Activated T-helper 1 cell treated with anti-CD3 and anti-CD28 coated beads, Interleukin-12 subunit alpha, Interleukin-12 subunit beta, Interleukin-2, Interleukin-4 antibody, amounts not matched to agents 30 ng/mL and 10 ng/mL and 1 ng/mL, durations not matched to agents 14 hours and 24 hours and 36 hours (primary cell): ENCODE measurements at regions not wholly inside any gene's neighbourhood (a gene's known extent, or its start where the extent isn't known, plus 50 kb on each side); places are given as distances from the start of the nearest gene placed in this dataset.
A peak's percentile ranks its signal among the peaks of the same experiment; 100 is the strongest.

ENCODE experiments used
- DNase-seq: peaks from one replicate; pipeline ENCODE4 v3.0.0; 2021; ENCODE audit warnings: low spot score
- H3K27ac Mint-ChIP-seq: one replicate; pipeline ENCODE4 v1.8.0; 2021; ENCODE audit warnings: mild to moderate bottlenecking, mixed read lengths
- H3K27me3 Mint-ChIP-seq: one replicate; pipeline ENCODE4 v1.8.0; 2022; ENCODE audit warnings: mild to moderate bottlenecking, moderate library complexity, mixed read lengths; ENCODE audit not compliant: insufficient read depth
- H3K36me3 Mint-ChIP-seq: one replicate; pipeline ENCODE4 v1.8.0; 2021; ENCODE audit warnings: low read depth, mixed read lengths
- H3K4me1 Mint-ChIP-seq: one replicate; pipeline ENCODE4 v1.8.0; 2021; ENCODE audit warnings: low read depth, mixed read lengths
- H3K4me3 Mint-ChIP-seq: one replicate; pipeline ENCODE4 v1.8.0; 2021; ENCODE audit warnings: mild to moderate bottlenecking, moderate library complexity, mixed read lengths
- H3K9me3 Mint-ChIP-seq: one replicate; pipeline ENCODE4 v1.8.0; 2021; ENCODE audit warnings: mixed read lengths
- intact Hi-C: fragments of 100-400 bp; cut with micrococcal nuclease; formaldehyde crosslinking; loops from one replicate; pipeline ENCODE4 v1.15.1; 2024

- peaks cover 14% of the 10 kb centered on the region for H3K36me3 Mint-ChIP-seq
- H3K27me3 Mint-ChIP-seq = no peaks in the 10 kb centered on the region
- peaks cover 35% of the 10 kb centered on the region for H3K4me1 Mint-ChIP-seq
- no peak overlapping the region for H3K4me3 Mint-ChIP-seq
- no peak for DNase-seq
- H3K9me3 Mint-ChIP-seq = peaks cover 30% of the 10 kb centered on the region
- H3K27ac Mint-ChIP-seq = peak overlapping the region; percentile 35
- intact Hi-C loops = no loop called here
Observed at GRCh38 chr1:185406006-185406690, 89.1 kb upstream of the IVNS1ABP start.

- Mint-ChIP-seq H3K27me3 (no peaks in the 10 kb centered on the region), H3K4me1 (peaks cover 35% of the 10 kb centered on the region), H3K9me3 (peaks cover 35% of the 10 kb centered on the region), H3K27ac (no peak overlapping the region), H3K4me3 (peak overlapping the region; percentile 43), H3K36me3 (peaks cover 16% of the 10 kb centered on the region)
- no peak for DNase-seq
- intact Hi-C loops = no loop called here
Observed at GRCh38 chr1:185404907-185405568, 88.0 kb upstream of the IVNS1ABP start.

GRCh38 chr1:185404291-185404690 is 87.2 kb upstream of the IVNS1ABP start:
- Mint-ChIP-seq H3K4me1 (peaks cover 35% of the 10 kb centered on the region), H3K36me3 (peaks cover 16% of the 10 kb centered on the region), H3K27ac (peak overlapping the region; percentile 46), H3K9me3 (peaks cover 33% of the 10 kb centered on the region), H3K4me3 (peak overlapping the region; percentile 43), H3K27me3 (no peaks in the 10 kb centered on the region)
- DNase-seq = no peak
- intact Hi-C loops = no loop called here

- DNase-seq = no peak
- Mint-ChIP-seq H3K9me3 (peaks cover 22% of the 10 kb centered on the region), H3K4me3 (peak overlapping the region; percentile 13), H3K4me1 (peaks cover 35% of the 10 kb centered on the region), H3K36me3 (peaks cover 11% of the 10 kb centered on the region), H3K27me3 (no peaks in the 10 kb centered on the region), H3K27ac (no peak overlapping the region)
- intact Hi-C loops = no loop called here
Observed at GRCh38 chr1:185402930-185403329, 85.9 kb upstream of the IVNS1ABP start.

- intact Hi-C loops = no loop called here
- H3K36me3 Mint-ChIP-seq = peaks cover 6% of the 10 kb centered on the region
- peaks cover 31% of the 10 kb centered on the region for H3K4me1 Mint-ChIP-seq
- no peak overlapping the region for H3K4me3 Mint-ChIP-seq
- H3K27me3 Mint-ChIP-seq = peaks cover 2% of the 10 kb centered on the region
- no peak overlapping the region for H3K27ac Mint-ChIP-seq
- DNase-seq = no peak
- peaks cover 6% of the 10 kb centered on the region for H3K9me3 Mint-ChIP-seq
Observed at GRCh38 chr1:185401019-185401418, 84.0 kb upstream of the IVNS1ABP start.

GRCh38 chr1:185400052-185400451 is 83.0 kb upstream of the IVNS1ABP start:
- intact Hi-C loops = no loop called here
- no peak overlapping the region for H3K4me3 Mint-ChIP-seq
- peaks cover 2% of the 10 kb centered on the region for H3K27me3 Mint-ChIP-seq
- peaks cover 6% of the 10 kb centered on the region for H3K36me3 Mint-ChIP-seq
- H3K4me1 Mint-ChIP-seq = peaks cover 27% of the 10 kb centered on the region
- H3K9me3 Mint-ChIP-seq = peaks cover 6% of the 10 kb centered on the region
- H3K27ac Mint-ChIP-seq = no peak overlapping the region
- no peak for DNase-seq

GRCh38 chr1:185398599-185398998 is 81.6 kb upstream of the IVNS1ABP start:
- H3K4me3 Mint-ChIP-seq = no peak overlapping the region
- peaks cover 2% of the 10 kb centered on the region for H3K27me3 Mint-ChIP-seq
- H3K9me3 Mint-ChIP-seq = peaks cover 6% of the 10 kb centered on the region
- H3K36me3 Mint-ChIP-seq = peaks cover 6% of the 10 kb centered on the region
- peaks cover 18% of the 10 kb centered on the region for H3K4me1 Mint-ChIP-seq
- DNase-seq = no peak
- intact Hi-C loops = no loop called here
- no peak overlapping the region for H3K27ac Mint-ChIP-seq

- Mint-ChIP-seq H3K36me3 (peaks cover 3% of the 10 kb centered on the region), H3K4me3 (no peak overlapping the region), H3K9me3 (peaks cover 6% of the 10 kb centered on the region), H3K27me3 (peaks cover 2% of the 10 kb centered on the region), H3K27ac (no peak overlapping the region), H3K4me1 (peaks cover 13% of the 10 kb centered on the region)
- no peak for DNase-seq
- intact Hi-C loops = no loop called here
Observed at GRCh38 chr1:185398022-185398421, 81.0 kb upstream of the IVNS1ABP start.

GRCh38 chr1:185397183-185397582 is 80.1 kb upstream of the IVNS1ABP start:
- H3K4me1 Mint-ChIP-seq = peaks cover 10% of the 10 kb centered on the region
- H3K9me3 Mint-ChIP-seq = peaks cover 6% of the 10 kb centered on the region

GRCh38 chr1:185396126-185396525 is 79.1 kb upstream of the IVNS1ABP start:
- H3K27ac Mint-ChIP-seq = no peak overlapping the region
- peaks cover 10% of the 10 kb centered on the region for H3K4me1 Mint-ChIP-seq
- DNase-seq = no peak
- peaks cover 5% of the 10 kb centered on the region for H3K9me3 Mint-ChIP-seq
- intact Hi-C loops = no loop called here
- no peak overlapping the region for H3K4me3 Mint-ChIP-seq
- peaks cover 2% of the 10 kb centered on the region for H3K27me3 Mint-ChIP-seq
- H3K36me3 Mint-ChIP-seq = peaks cover 5% of the 10 kb centered on the region

More at GRCh38 chr1:185397183-185397582, 80.1 kb upstream of the IVNS1ABP start:
- no peak overlapping the region for H3K4me3 Mint-ChIP-seq
- intact Hi-C loops = no loop called here
- H3K36me3 Mint-ChIP-seq = peaks cover 6% of the 10 kb centered on the region
- no peak overlapping the region for H3K27ac Mint-ChIP-seq
- no peak for DNase-seq
- peaks cover 2% of the 10 kb centered on the region for H3K27me3 Mint-ChIP-seq

GRCh38 chr1:185393815-185394214 is 76.8 kb upstream of the IVNS1ABP start:
- H3K9me3 Mint-ChIP-seq = no peaks in the 10 kb centered on the region
- intact Hi-C loops = no loop called here
- H3K27me3 Mint-ChIP-seq = peaks cover 2% of the 10 kb centered on the region
- DNase-seq = no peak
- H3K36me3 Mint-ChIP-seq = peaks cover 3% of the 10 kb centered on the region
- peaks cover 16% of the 10 kb centered on the region for H3K4me1 Mint-ChIP-seq
- H3K27ac Mint-ChIP-seq = no peak overlapping the region
- H3K4me3 Mint-ChIP-seq = no peak overlapping the region

- DNase-seq = no peak
- Mint-ChIP-seq H3K4me1 (peaks cover 16% of the 10 kb centered on the region), H3K27me3 (peaks cover 2% of the 10 kb centered on the region), H3K27ac (no peak overlapping the region), H3K4me3 (no peak overlapping the region), H3K36me3 (peaks cover 3% of the 10 kb centered on the region), H3K9me3 (no peaks in the 10 kb centered on the region)
- intact Hi-C loops = no loop called here
Observed at GRCh38 chr1:185393205-185393604, 76.2 kb upstream of the IVNS1ABP start.

- Mint-ChIP-seq H3K9me3 (peaks cover 4% of the 10 kb centered on the region), H3K4me1 (peaks cover 11% of the 10 kb centered on the region), H3K4me3 (no peak overlapping the region), H3K27me3 (no peaks in the 10 kb centered on the region), H3K27ac (no peak overlapping the region), H3K36me3 (peaks cover 8% of the 10 kb centered on the region)
- no peak for DNase-seq
- intact Hi-C loops = no loop called here
Observed at GRCh38 chr1:185388815-185389214, 71.8 kb upstream of the IVNS1ABP start.
